ENCODE measurements at regions not wholly inside any gene's neighbourhood (a gene's known extent, or its start where the extent isn't known, plus 50 kb on each side); places are given as distances from the start of the nearest gene placed in this dataset.

DNA sequence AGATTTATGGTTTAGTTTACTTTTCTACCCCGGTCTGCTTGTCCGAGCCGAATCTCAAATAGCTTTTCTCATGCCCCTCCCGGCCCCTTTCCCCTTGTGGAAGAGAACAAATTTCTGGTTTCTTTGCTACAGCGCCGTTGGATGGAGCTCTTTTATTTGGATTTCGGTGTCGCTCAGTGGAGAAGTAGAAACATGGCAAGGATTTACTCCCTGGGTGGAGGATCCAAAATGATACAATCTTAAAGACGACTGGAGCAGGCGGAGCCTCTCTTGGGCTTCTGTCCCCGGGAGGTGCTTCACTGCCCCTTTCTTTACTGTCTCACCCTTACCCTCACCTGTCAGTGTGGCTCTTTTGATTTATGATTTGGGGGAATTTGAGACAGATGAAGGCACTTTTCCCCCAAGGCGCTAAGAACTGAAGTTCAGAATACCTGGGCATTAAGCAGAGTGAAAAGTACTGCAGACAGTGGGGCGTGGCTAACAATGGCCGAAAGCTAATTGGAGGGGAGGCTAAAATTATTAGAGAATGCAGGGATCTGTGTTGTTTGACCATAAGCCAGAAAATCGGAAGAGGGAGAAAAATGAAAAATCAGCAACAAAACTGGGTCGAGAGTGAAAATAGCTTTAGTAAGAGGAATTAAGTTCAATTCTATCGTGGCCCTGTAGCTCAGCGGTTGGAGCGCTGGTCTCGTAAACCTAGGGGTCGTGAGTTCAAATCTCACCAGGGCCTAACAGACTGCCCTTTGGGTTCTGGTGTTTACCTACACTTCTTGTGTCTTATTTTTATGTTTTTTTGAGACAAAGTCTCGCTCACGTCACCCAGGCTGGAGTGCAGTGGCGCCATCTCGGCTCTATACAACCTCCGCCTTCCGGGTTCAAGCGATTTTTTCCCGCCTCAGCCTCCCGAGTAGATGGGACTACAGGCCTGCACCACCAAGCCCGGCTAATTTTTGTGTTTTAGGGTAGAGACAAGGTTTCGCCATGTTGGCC, 145.1 kb upstream of the ZNF184 start:
- TF ChIP-seq POLR2AphosphoS5 (IDR thresholded peaks at IDR 0.05) (no peak), POLR2A (IDR thresholded peaks at IDR 0.05) (no peak)
